VCaP (cell line): ENCODE measurements at regions not wholly inside any gene's neighbourhood (a gene's known extent, or its start where the extent isn't known, plus 50 kb on each side); places are given as distances from the start of the nearest gene placed in this dataset.

Source experiments
- H3K27ac ChIP-seq: fragments of 450-650 bp; 2 replicates; pipeline ENCODE4 v1.5.1; 2017
- TF ChIP-seq, protein P1 (sequence below): fragments of 450-650 bp; conservative IDR thresholded peaks from 2 replicates; pipeline ENCODE4 v1.5.1; 2017; ENCODE audit warnings: mild to moderate bottlenecking, moderate library complexity

DNA sequence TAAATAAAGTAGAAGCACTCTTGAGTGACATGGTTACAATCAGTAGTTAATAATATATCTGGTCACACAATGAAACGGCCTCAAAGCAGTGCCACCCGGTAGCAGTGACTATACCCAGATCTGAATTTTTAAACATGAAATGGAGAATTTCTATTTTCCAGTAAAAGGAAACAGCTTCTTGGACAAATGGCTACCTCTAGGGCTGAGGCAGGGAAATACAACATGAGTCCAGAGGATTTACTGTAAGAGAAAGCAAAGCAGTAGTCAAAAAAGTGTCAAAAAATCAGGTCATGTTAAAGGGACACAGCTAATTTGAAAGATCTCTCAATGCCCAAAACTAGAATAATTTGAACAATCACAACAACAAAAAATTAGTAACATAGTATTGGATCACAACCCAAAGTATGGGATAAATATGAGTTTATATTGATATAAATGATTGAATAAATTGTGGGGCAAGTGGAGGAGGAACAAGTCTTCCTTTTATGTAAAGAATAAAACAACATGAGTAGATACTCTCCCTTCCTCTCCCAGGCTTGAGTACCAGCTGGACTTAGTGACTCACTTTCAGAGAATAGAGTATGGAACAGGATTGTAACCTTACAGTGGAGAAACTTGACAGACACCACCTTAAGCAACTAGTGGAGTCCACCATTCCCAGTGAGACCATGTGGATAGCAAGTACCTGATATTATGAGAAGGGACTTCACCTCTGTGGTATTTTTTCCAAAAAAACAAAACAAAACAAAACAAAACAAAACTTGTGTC is 180.8 kb downstream of the MBD2 start:
- TF ChIP-seq, protein P1, sequence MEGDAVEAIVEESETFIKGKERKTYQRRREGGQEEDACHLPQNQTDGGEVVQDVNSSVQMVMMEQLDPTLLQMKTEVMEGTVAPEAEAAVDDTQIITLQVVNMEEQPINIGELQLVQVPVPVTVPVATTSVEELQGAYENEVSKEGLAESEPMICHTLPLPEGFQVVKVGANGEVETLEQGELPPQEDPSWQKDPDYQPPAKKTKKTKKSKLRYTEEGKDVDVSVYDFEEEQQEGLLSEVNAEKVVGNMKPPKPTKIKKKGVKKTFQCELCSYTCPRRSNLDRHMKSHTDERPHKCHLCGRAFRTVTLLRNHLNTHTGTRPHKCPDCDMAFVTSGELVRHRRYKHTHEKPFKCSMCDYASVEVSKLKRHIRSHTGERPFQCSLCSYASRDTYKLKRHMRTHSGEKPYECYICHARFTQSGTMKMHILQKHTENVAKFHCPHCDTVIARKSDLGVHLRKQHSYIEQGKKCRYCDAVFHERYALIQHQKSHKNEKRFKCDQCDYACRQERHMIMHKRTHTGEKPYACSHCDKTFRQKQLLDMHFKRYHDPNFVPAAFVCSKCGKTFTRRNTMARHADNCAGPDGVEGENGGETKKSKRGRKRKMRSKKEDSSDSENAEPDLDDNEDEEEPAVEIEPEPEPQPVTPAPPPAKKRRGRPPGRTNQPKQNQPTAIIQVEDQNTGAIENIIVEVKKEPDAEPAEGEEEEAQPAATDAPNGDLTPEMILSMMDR, result 0 out of 2 replicates have a peak, but pooled peaks have one; percentile 14
- H3K27ac ChIP-seq, result no peak overlapping the region

DNA sequence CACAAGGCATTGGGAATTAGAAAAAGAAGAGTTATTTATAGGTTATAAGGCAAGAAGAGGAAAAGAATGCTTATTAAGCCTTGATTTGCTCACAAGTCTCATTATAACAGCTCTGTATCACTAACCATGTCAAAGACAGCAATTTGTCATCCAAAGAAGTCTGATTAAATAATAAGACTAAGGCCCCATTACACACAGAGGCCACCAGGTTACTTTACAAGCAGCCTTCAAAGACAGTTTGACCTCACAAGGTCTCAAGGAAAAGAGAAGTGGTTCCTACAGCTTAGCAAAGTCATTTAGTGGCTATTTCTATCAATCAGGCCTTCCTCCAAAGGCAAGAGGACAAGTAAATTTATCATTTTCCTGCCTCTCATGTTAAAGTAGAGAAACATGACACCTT is 188.5 kb downstream of the MBD2 start:
- no peak overlapping the region for H3K27ac ChIP-seq
- TF ChIP-seq, protein P1, result no peak

DNA sequence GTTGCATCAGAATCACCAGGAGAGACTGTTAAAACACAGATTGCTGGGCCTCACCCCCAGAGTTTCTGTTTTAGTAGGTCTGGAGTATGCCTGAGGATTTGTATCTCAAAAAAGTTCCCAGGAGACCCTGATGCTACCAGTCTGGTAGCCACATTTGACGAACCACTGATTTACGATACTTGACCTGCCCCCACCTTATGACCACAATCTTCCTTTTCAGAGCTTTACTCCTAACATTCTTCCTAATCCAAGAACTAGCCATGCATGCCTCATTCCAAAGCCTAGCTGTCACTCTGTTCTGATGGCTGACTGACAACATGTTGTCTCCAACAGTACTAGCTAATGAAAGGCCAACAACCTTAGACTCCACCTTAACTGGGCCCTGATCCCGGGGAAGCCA is 191.4 kb downstream of the MBD2 start:
- TF ChIP-seq, protein P1, result no peak
- no peak overlapping the region for H3K27ac ChIP-seq

DNA sequence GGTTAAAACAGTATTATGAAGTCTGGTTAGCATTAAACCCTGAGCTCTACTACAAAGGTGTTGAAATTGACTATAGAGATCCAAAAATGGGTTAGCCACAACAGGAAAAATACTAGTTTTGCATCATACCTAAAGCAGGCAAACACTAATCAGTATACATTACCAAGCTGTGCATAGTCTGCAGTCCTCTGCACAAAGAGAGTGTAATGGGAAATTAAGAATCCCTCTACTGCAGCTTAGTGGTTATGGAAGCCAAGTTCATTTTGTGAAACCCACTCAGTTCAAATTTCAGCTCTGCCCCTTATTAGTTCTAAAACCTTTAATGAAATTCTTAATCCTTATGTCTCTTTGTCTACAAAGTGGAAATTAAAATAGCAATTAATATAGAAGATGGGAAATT is 192.1 kb downstream of the MBD2 start:
- no peak overlapping the region for H3K27ac ChIP-seq
- TF ChIP-seq, protein P1, result no peak

DNA sequence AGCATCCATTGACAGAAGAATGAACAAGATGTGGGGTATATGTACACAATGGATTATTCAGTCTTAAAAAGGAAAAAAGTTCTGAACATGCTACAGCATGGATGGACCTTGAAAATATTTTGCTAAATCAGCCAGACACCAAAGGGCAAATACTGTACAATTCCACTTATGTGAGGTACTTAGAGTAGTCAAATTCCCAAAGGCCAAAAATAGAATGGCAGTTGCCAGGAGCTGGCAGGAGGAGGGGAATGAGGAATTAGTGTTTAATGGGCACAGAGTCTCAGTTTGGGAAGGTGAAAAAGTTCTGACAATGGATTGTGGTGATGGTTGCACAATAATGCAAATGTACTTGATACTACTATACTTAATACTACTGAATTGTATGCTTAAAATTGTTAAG is 193.2 kb downstream of the MBD2 start:
- no peak overlapping the region for H3K27ac ChIP-seq
- TF ChIP-seq, protein P1, result no peak

DNA sequence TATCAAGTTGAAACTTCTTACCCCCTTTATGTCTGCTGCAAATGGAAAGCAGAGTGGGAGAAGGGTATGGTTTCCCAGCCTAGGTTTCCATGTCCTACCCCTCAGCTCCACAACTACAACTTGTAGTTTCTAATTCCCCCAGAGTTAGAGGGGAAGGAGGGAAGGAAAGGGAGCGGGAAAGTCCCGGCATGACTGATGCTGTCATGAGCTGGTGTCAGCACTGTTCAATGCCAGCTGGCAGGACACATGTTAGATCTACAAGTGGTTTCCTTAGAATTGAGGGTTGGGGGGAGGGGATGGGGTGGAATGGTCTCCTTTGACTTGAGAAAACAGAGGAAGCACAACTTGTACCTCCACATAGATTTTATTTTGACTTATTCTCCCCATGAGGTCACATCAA is 194.0 kb downstream of the MBD2 start:
- H3K27ac ChIP-seq, result no peak overlapping the region
- TF ChIP-seq, protein P1, result no peak

DNA sequence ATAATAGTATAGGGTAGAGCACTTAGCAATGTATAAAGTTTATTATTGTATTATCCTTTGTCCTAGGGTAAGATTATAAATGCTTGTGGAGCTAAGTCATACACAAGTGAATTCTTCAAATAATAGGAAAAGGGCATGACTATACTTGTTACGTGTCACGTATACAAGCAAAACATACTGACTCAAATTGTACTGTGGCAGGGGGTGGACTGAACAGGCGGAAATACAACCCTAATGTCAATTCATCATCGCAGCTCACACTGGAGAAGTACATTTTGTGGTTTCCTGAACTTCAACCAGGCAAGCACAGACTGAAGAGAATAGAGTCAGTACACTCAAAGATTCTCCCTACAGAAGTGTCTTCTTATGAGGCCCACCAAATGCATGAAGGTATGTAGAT is 201.0 kb downstream of the MBD2 start:
- no peak overlapping the region for H3K27ac ChIP-seq
- TF ChIP-seq, protein P1, result no peak
